Kasumi-1 (cell line): ENCODE measurements at regions not wholly inside any gene's neighbourhood (a gene's known extent, or its start where the extent isn't known, plus 50 kb on each side); places are given as distances from the start of the nearest gene placed in this dataset.

Experiments used
- DNase-seq, 2 experiments: peaks; one replicate each; lab custom pipeline; 2025; lab: John Stamatoyannopoulos, UW

- DNase-seq, result peak; percentile 3 to 20
Measured at GRCh38 chr5:166509085-166509484, 1782.4 kb upstream of the WWC1 start.

GRCh38 chr5:166517976-166518375 is 1773.5 kb upstream of the WWC1 start:
- DNase-seq, result no peak

- no peak for DNase-seq
Measured at GRCh38 chr5:166523206-166523605, 1768.2 kb upstream of the WWC1 start.

- no peak for DNase-seq
Measured at GRCh38 chr5:166529200-166529599, 1762.2 kb upstream of the WWC1 start.

- DNase-seq, result no peak
Measured at GRCh38 chr5:166532456-166533220, 1758.8 kb upstream of the WWC1 start.

- DNase-seq, result no peak
Measured at GRCh38 chr5:166535641-166536040, 1755.8 kb upstream of the WWC1 start.

- no peak for DNase-seq
Measured at GRCh38 chr5:166540156-166540555, 1751.3 kb upstream of the WWC1 start.

- DNase-seq, result no peak
Measured at GRCh38 chr5:166551384-166551783, 1740.1 kb upstream of the WWC1 start.

GRCh38 chr5:166553778-166554177 is 1737.7 kb upstream of the WWC1 start:
- DNase-seq, result no peak

GRCh38 chr5:166561759-166562158 is 1729.7 kb upstream of the WWC1 start:
- DNase-seq, result no peak

GRCh38 chr5:166562246-166562645 is 1729.2 kb upstream of the WWC1 start:
- DNase-seq, result peak; percentile 71 to 76

GRCh38 chr5:166566725-166567124 is 1724.7 kb upstream of the WWC1 start:
- DNase-seq, result no peak

GRCh38 chr5:166570865-166571264 is 1720.6 kb upstream of the WWC1 start:
- DNase-seq, result no peak

- DNase-seq, result no peak
Measured at GRCh38 chr5:166571668-166572067, 1719.8 kb upstream of the WWC1 start.

- DNase-seq, result no peak
Measured at GRCh38 chr5:166576323-166576722, 1715.1 kb upstream of the WWC1 start.

- DNase-seq, result no peak
Measured at GRCh38 chr5:166581826-166582225, 1709.6 kb upstream of the WWC1 start.

GRCh38 chr5:166582416-166582815 is 1709.0 kb upstream of the WWC1 start:
- no peak for DNase-seq

GRCh38 chr5:166594567-166594966 is 1696.9 kb upstream of the WWC1 start:
- DNase-seq, result peak in 1 of 2 experiments; percentile 14

GRCh38 chr5:166595274-166595951 is 1696.0 kb upstream of the WWC1 start:
- no peak for DNase-seq

- DNase-seq, result no peak
Measured at GRCh38 chr5:166596043-166596442, 1695.4 kb upstream of the WWC1 start.

GRCh38 chr5:166602271-166602670 is 1689.2 kb upstream of the WWC1 start:
- no peak for DNase-seq

- DNase-seq, result no peak
Measured at GRCh38 chr5:166617507-166617906, 1673.9 kb upstream of the WWC1 start.

- no peak for DNase-seq
Measured at GRCh38 chr5:166618526-166618925, 1672.9 kb upstream of the WWC1 start.

- no peak for DNase-seq
Measured at GRCh38 chr5:166624573-166624972, 1666.9 kb upstream of the WWC1 start.
